Chondrocyte (in vitro differentiated cells): ENCODE measurements at regions not wholly inside any gene's neighbourhood (a gene's known extent, or its start where the extent isn't known, plus 50 kb on each side); places are given as distances from the start of the nearest gene placed in this dataset.
"Not testable (repeated sequence)": the region's sequence is repeated elsewhere in the genome, so short reads cannot be mapped to it uniquely, and the experiment has no call there.

ENCODE experiments used
- DNase-seq: peaks from one replicate; pipeline ENCODE4 v3.0.0; 2021; ENCODE audit warnings: mixed read lengths, low spot score
- H3K27ac Mint-ChIP-seq: one replicate; pipeline ENCODE4 v1.8.0; 2021; ENCODE audit warnings: mild to moderate bottlenecking, moderate library complexity, mixed read lengths; ENCODE audit not compliant: unreplicated experiment
- H3K27me3 Mint-ChIP-seq: 2 replicates; pipeline ENCODE4 v1.8.0; 2021; ENCODE audit warnings: low read depth, mixed read lengths
- H3K36me3 Mint-ChIP-seq: 2 replicates; pipeline ENCODE4 v1.8.0; 2021; ENCODE audit warnings: low read depth, mixed read lengths
- H3K4me1 Mint-ChIP-seq: 2 replicates; pipeline ENCODE4 v1.8.0; 2021; ENCODE audit warnings: low read depth, mild to moderate bottlenecking, mixed read lengths
- H3K4me3 Mint-ChIP-seq: one replicate; pipeline ENCODE4 v1.8.0; 2021; ENCODE audit warnings: mild to moderate bottlenecking, moderate library complexity, mixed read lengths; ENCODE audit not compliant: unreplicated experiment
- H3K9me3 Mint-ChIP-seq: 2 replicates; pipeline ENCODE4 v1.8.0; 2021; ENCODE audit warnings: low read depth, mixed read lengths
- TF ChIP-seq, protein P1 (sequence below): fragments of 200-600 bp; sonication (generic); IDR thresholded peaks from 2 replicates; pipeline ENCODE4 v1.5.0; 2021; ENCODE audit warnings: antibody characterized with exemption, mild to moderate bottlenecking, moderate library complexity

DNA sequence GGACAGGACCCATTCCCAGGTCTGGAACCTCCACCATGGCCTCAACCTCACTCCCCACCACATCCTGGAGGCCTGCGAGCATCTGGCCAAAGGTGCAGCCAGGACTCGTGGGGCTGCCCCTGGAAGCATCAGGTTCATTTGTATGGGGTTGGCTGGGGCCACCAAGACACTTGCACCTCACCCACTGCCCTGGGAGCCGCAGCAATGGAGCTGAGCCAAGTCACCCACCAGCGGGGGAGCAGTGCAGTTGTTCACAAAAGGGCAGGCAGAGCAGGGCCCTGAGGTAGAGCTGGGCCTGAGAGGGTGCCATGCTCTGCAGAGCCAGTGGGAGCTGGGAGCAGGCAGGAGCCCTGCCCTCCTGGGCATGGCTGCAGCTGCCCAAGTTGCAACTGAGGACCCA, 163.5 kb downstream of the FAM47A start:
- Mint-ChIP-seq H3K27me3 (peaks cover 3% of the 10 kb centered on the region), H3K4me3 (no peak overlapping the region), H3K27ac (no peak overlapping the region), H3K9me3 (peaks cover under 1% of the 10 kb centered on the region), H3K36me3 (no peaks in the 10 kb centered on the region), H3K4me1 (no peaks in the 10 kb centered on the region)
- TF ChIP-seq, protein P1, sequence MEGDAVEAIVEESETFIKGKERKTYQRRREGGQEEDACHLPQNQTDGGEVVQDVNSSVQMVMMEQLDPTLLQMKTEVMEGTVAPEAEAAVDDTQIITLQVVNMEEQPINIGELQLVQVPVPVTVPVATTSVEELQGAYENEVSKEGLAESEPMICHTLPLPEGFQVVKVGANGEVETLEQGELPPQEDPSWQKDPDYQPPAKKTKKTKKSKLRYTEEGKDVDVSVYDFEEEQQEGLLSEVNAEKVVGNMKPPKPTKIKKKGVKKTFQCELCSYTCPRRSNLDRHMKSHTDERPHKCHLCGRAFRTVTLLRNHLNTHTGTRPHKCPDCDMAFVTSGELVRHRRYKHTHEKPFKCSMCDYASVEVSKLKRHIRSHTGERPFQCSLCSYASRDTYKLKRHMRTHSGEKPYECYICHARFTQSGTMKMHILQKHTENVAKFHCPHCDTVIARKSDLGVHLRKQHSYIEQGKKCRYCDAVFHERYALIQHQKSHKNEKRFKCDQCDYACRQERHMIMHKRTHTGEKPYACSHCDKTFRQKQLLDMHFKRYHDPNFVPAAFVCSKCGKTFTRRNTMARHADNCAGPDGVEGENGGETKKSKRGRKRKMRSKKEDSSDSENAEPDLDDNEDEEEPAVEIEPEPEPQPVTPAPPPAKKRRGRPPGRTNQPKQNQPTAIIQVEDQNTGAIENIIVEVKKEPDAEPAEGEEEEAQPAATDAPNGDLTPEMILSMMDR = no peak
- DNase-seq = peak; percentile 81

DNA sequence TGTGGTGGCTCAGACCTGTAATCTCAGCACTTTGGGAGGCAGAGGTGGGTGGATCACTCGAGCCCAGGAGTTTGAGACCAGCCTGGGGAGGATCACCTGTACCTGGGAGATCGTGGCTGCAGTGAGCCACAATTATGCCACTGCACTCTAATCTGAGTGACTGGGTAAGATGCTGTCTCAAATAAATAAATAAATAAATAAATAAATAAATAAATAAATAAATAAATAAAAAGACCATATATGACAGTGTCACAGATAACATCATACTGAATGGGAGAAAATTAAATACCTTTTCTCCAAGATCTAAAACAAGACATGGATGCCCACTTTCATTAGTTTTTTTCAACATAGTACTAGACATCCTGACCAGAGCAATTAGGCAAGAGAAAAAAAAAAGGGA, 182.8 kb downstream of the FAM47A start:
- Mint-ChIP-seq H3K4me3 (no peak overlapping the region), H3K36me3 (no peaks in the 10 kb centered on the region), H3K27me3 (no peaks in the 10 kb centered on the region), H3K4me1 (no peaks in the 10 kb centered on the region), H3K9me3 (peaks cover 15% of the 10 kb centered on the region), H3K27ac (no peak overlapping the region)
- TF ChIP-seq, protein P1 = no peak
- DNase-seq = no peak

DNA sequence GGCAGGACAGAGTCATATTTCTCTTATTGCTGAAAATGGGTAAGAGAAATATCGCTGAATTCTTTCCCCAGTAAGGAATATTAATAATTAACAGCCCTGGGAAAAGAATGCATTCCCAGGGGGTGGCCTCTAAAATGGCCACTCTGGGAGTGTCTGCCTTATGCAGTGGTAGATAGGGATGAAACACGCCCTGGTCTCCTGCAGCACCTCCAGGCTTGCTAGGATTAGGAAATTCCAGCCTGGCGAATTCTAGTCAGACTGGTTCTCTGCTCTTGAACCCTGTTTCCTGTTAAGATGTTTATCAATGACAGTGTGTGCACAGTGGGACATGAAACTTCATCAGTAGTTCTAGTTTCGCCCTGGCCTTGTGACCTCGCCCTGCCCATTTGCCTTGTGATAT, 205.9 kb downstream of the FAM47A start:
- DNase-seq, H3K27me3 Mint-ChIP-seq, H3K4me3 Mint-ChIP-seq, H3K36me3 Mint-ChIP-seq, H3K4me1 Mint-ChIP-seq, H3K27ac Mint-ChIP-seq: not testable (repeated sequence)
- peaks cover 25% of the 10 kb centered on the region for H3K9me3 Mint-ChIP-seq

DNA sequence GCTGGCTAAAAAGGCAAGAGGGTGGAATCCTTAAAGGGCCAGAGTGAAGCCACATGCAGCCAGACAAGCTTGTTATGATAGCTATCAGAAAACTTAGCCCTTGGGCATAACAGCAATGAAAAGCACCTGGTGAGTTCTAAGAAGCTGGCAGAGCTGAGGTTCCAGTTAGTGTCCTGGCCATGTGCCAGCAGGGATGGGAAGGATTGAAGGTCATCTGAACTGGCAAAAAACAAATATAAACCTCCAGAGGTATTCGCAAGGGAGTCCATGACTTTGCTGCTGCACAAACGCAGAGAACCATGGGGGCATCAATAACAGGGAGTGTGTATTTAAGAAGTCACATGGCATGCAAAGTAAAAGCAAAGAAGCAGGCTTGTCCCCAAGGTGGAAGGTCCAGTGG, 208.9 kb downstream of the FAM47A start:
- H3K9me3 Mint-ChIP-seq = peaks cover 19% of the 10 kb centered on the region
- DNase-seq = no peak
- H3K36me3 Mint-ChIP-seq = no peaks in the 10 kb centered on the region
- no peak overlapping the region for H3K4me3 Mint-ChIP-seq
- TF ChIP-seq, protein P1 = no peak
- no peaks in the 10 kb centered on the region for H3K4me1 Mint-ChIP-seq
- H3K27ac Mint-ChIP-seq = no peak overlapping the region
- no peaks in the 10 kb centered on the region for H3K27me3 Mint-ChIP-seq

DNA sequence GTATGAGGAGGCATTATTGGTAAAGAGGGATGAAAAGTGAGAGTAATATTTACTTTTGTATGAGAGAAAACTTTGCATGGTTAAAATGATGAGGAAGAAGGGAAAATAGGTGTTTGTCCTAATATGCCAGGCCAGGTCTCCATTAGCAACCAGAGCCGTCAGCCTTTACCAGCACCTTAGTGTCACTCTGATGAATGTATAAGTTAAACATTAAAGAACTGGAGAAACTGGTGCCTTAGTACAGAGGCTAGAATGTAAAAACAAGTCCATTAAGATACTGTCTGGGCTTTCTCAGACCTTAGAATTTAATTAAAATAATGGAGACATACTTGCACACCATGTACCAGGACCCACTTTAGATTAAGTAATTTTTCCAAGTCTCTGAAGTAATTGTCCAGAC, 222.3 kb downstream of the FAM47A start:
- H3K27me3 Mint-ChIP-seq = no peaks in the 10 kb centered on the region
- no peaks in the 10 kb centered on the region for H3K4me1 Mint-ChIP-seq
- H3K27ac Mint-ChIP-seq = no peak overlapping the region
- no peak overlapping the region for H3K4me3 Mint-ChIP-seq
- no peak for DNase-seq
- H3K9me3 Mint-ChIP-seq = peaks cover 4% of the 10 kb centered on the region
- TF ChIP-seq, protein P1 = no peak
- H3K36me3 Mint-ChIP-seq = no peaks in the 10 kb centered on the region

DNA sequence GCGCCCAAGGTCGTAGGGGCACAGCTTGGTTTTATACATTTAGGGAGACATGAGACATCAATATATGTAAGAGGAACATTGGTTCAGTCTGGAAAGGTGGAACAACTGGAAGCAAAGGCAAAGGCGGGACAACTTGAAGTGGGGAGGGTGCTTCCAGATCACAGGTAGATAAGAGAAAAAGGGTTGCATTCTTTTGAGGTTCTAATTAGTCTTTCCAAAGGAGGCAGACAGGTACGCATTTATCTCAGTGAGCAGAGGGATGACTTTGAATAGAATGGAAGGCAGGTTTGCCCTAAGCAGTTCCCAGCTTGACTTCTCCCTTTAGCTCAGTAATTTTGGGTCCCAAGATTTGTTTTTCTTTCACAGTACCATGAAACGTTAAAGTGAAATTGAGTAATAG, 223.2 kb downstream of the FAM47A start:
- no peaks in the 10 kb centered on the region for H3K4me1 Mint-ChIP-seq
- H3K27ac Mint-ChIP-seq = no peak overlapping the region
- peaks cover 7% of the 10 kb centered on the region for H3K9me3 Mint-ChIP-seq
- TF ChIP-seq, protein P1 = no peak
- H3K27me3 Mint-ChIP-seq = no peaks in the 10 kb centered on the region
- no peak overlapping the region for H3K4me3 Mint-ChIP-seq
- DNase-seq = no peak
- no peaks in the 10 kb centered on the region for H3K36me3 Mint-ChIP-seq
